ENCODE measurements at regions not wholly inside any gene's neighbourhood (a gene's known extent, or its start where the extent isn't known, plus 50 kb on each side); places are given as distances from the start of the nearest gene placed in this dataset.

- Histone ChIP-seq H3K36me3 (ENCODE audit: low read depth) (no peaks in the 10 kb centered on the region), H3K4me1 (ENCODE audit: low read depth) (no peaks in the 10 kb centered on the region), H3K9me3 (no peaks in the 10 kb centered on the region), H3K4me3 (no peak overlapping the region)
- no peak for TF ChIP-seq CTCF (IDR thresholded peaks at IDR 0.05)
- DNase-seq (peak in 1 of 3 donors; percentile 31), ATAC-seq (peak; percentile 41)
- intact Hi-C loops (cut with DNase I, micrococcal nuclease) = no loop called here
Measured at GRCh38 chr2:39875182-39875913, 96.3 kb upstream of the THUMPD2 start.

GRCh38 chr2:39874236-39874635 is 95.2 kb upstream of the THUMPD2 start:
- TF ChIP-seq CTCF (IDR thresholded peaks at IDR 0.05) = no peak
- no peak for ATAC-seq
- intact Hi-C loops (cut with DNase I, micrococcal nuclease) = no loop called here

GRCh38 chr2:39873586-39873985 is 94.5 kb upstream of the THUMPD2 start:
- DNase-seq = no peak
- ATAC-seq = no peak
- H3K4me3 ChIP-seq = no peak overlapping the region
- no peak for TF ChIP-seq CTCF (IDR thresholded peaks at IDR 0.05)
- no peaks in the 10 kb centered on the region for H3K9me3 ChIP-seq
- no peaks in the 10 kb centered on the region for H3K36me3 ChIP-seq (ENCODE audit: low read depth)
- no peaks in the 10 kb centered on the region for H3K4me1 ChIP-seq (ENCODE audit: low read depth)
- intact Hi-C loops (cut with DNase I, micrococcal nuclease) = no loop called here

More at GRCh38 chr2:39874236-39874635, 95.2 kb upstream of the THUMPD2 start:
- H3K36me3 ChIP-seq (ENCODE audit: low read depth) = no peaks in the 10 kb centered on the region
- no peaks in the 10 kb centered on the region for H3K9me3 ChIP-seq
- H3K4me3 ChIP-seq = no peak overlapping the region
- no peaks in the 10 kb centered on the region for H3K4me1 ChIP-seq (ENCODE audit: low read depth)
- DNase-seq = no peak

- intact Hi-C loops (cut with DNase I, micrococcal nuclease) = no loop called here
- H3K4me1 ChIP-seq (ENCODE audit: low read depth) = no peaks in the 10 kb centered on the region
- no peaks in the 10 kb centered on the region for H3K9me3 ChIP-seq
- ATAC-seq (no peak), DNase-seq (no peak)
- no peak for TF ChIP-seq CTCF (IDR thresholded peaks at IDR 0.05)
- H3K4me3 ChIP-seq = no peak overlapping the region
- H3K36me3 ChIP-seq (ENCODE audit: low read depth) = no peaks in the 10 kb centered on the region
Measured at GRCh38 chr2:39872748-39873147, 93.7 kb upstream of the THUMPD2 start.

GRCh38 chr2:39871291-39871761 is 92.3 kb upstream of the THUMPD2 start:
- Histone ChIP-seq H3K4me1 (ENCODE audit: low read depth) (no peaks in the 10 kb centered on the region), H3K9me3 (no peaks in the 10 kb centered on the region), H3K4me3 (no peak overlapping the region), H3K36me3 (ENCODE audit: low read depth) (no peaks in the 10 kb centered on the region)
- intact Hi-C loops (cut with DNase I, micrococcal nuclease) = no loop called here
- ATAC-seq = no peak
- TF ChIP-seq CTCF (IDR thresholded peaks at IDR 0.05) = no peak
- no peak for DNase-seq

All from mucosa of descending colon (tissue), 3 donors.